ENCODE measurements at regions not wholly inside any gene's neighbourhood (a gene's known extent, or its start where the extent isn't known, plus 50 kb on each side); places are given as distances from the start of the nearest gene placed in this dataset.

DNA sequence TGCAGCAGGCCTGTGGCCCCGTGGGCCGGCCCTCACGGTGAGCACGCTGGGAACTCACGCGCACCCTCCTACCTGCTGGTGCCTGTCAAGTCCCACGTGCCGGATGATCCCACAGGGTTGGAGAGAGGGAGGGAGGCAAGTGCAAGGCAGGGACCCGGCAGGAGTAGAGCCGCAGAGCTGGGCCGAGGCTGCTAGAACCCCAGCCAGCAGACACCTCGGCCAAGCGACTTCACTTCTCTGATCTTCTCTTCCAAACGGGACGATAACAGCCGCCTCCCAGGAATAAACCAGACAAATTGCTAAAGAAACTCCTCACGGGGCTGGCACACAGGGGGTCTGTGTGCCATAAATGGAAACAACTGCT is 1232.8 kb downstream of the TBC1D22A start:
- H3K4me3 Mint-ChIP-seq, result no peak overlapping the region
- Histone ChIP-seq H2AFZ (ENCODE audit: insufficient read depth, low read depth, low read length, poor library complexity, severe bottlenecking) (no peak overlapping the region), H3K36me3 (replicated peaks in 1 of 2; ENCODE audit: control extremely low read depth in 1 of 2, control insufficient read depth in 1 of 2, extremely low read depth in 1 of 2, insufficient read depth in 2 of 2, low read length in 1 of 2) (no peaks in the 10 kb centered on the region), H3K9me3 (ENCODE audit: control extremely low read depth in 1 of 3, control insufficient read depth in 2 of 3, insufficient read depth in 1 of 3, low read length in 2 of 3) (peaks cover 0 to 17% (median 0%) of the 10 kb centered on the region in 3 donors), H4K20me1 (ENCODE audit: control insufficient read depth, insufficient read depth, low read length, poor library complexity, severe bottlenecking) (no peaks in the 10 kb centered on the region), H3K27ac (ENCODE audit: low read length in 2 of 2) (no peak overlapping the region), H3K9ac (ENCODE audit: low read length) (no peak overlapping the region), H3K4me3 (ENCODE audit: control extremely low read depth in 1 of 5, extremely low read depth in 1 of 5, insufficient read depth in 1 of 5, low read depth in 2 of 5, low read length in 4 of 5) (no peak overlapping the region), H3K4me2 (replicated peaks; ENCODE audit: low read depth, low read length, poor library complexity, severe bottlenecking) (no peak overlapping the region), H3K27me3 (replicated peaks in 1 of 4; ENCODE audit: control extremely low read depth in 1 of 4, control insufficient read depth in 3 of 4, insufficient read depth in 4 of 4, low read length in 3 of 4) (peaks cover 0 to 5% (median 0%) of the 10 kb centered on the region in 4 experiments), H3K4me1 (ENCODE audit: control insufficient read depth in 2 of 2, insufficient read depth in 2 of 2, low read length in 2 of 2) (peaks cover 17 to 18% of the 10 kb centered on the region in 2 donors), H3K79me2 (ENCODE audit: control insufficient read depth, insufficient read depth, low read length) (no peaks in the 10 kb centered on the region)
- no peak for TF ChIP-seq EZH2 (IDR thresholded peaks at IDR 0.05; ENCODE audit: borderline replicate concordance, insufficient read depth, low read depth, low read length, poor library complexity, severe bottlenecking)
- TF ChIP-seq, protein P1, sequence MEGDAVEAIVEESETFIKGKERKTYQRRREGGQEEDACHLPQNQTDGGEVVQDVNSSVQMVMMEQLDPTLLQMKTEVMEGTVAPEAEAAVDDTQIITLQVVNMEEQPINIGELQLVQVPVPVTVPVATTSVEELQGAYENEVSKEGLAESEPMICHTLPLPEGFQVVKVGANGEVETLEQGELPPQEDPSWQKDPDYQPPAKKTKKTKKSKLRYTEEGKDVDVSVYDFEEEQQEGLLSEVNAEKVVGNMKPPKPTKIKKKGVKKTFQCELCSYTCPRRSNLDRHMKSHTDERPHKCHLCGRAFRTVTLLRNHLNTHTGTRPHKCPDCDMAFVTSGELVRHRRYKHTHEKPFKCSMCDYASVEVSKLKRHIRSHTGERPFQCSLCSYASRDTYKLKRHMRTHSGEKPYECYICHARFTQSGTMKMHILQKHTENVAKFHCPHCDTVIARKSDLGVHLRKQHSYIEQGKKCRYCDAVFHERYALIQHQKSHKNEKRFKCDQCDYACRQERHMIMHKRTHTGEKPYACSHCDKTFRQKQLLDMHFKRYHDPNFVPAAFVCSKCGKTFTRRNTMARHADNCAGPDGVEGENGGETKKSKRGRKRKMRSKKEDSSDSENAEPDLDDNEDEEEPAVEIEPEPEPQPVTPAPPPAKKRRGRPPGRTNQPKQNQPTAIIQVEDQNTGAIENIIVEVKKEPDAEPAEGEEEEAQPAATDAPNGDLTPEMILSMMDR (IDR thresholded peaks at IDR 0.05), result no peak
- intact Hi-C loops (cut with micrococcal nuclease), result no loop called here
- no peak for ATAC-seq (ENCODE audit: low read depth)
- CTCF ChIA-PET, result interaction anchor here (0.6 to 0.9 kb wide), 2 partner anchors 9 to 26 kb away, joined by 3 read pairs; no protein-coding TSS in a partner anchor
- no peaks in the 10 kb centered on the region for H3K9me3 Mint-ChIP-seq (ENCODE audit: insufficient read depth)
- H3K4me1 Mint-ChIP-seq, result peaks cover 16% of the 10 kb centered on the region
- POLR2A ChIA-PET, result no interaction called here
- H3K27ac Mint-ChIP-seq, result no peak overlapping the region
- peaks cover 10% of the 10 kb centered on the region for H3K27me3 Mint-ChIP-seq
- WGBS (ENCODE audit: insufficient coverage), result 96% methylated on average over 12 of the region's 17 CpGs
- no peak for DNase-seq

GRCh38 chr22:47994601-47995263 is 1232.3 kb downstream of the TBC1D22A start:
- H3K27me3 ChIP-seq (replicated peaks in 1 of 4; ENCODE audit: control extremely low read depth in 1 of 4, control insufficient read depth in 3 of 4, insufficient read depth in 4 of 4, low read length in 3 of 4), result peaks cover 0 to 5% (median 0%) of the 10 kb centered on the region in 4 experiments
- no peak for ATAC-seq (ENCODE audit: low read depth)
- CTCF ChIA-PET, result interaction anchor here (0.9 kb wide), 1 partner anchor 9 kb away, joined by 3 read pairs; no protein-coding TSS in a partner anchor

More at GRCh38 chr22:47994601-47995263, 1232.3 kb downstream of the TBC1D22A start:
- intact Hi-C loops (cut with micrococcal nuclease), result no loop called here
- Histone ChIP-seq H3K9ac (ENCODE audit: low read length) (no peak overlapping the region), H4K20me1 (ENCODE audit: control insufficient read depth, insufficient read depth, low read length, poor library complexity, severe bottlenecking) (no peaks in the 10 kb centered on the region), H3K36me3 (replicated peaks in 1 of 2; ENCODE audit: control extremely low read depth in 1 of 2, control insufficient read depth in 1 of 2, extremely low read depth in 1 of 2, insufficient read depth in 2 of 2, low read length in 1 of 2) (no peaks in the 10 kb centered on the region), H2AFZ (ENCODE audit: insufficient read depth, low read depth, low read length, poor library complexity, severe bottlenecking) (no peak overlapping the region), H3K4me1 (ENCODE audit: control insufficient read depth in 2 of 2, insufficient read depth in 2 of 2, low read length in 2 of 2) (peaks cover 17 to 18% of the 10 kb centered on the region in 2 donors), H3K79me2 (ENCODE audit: control insufficient read depth, insufficient read depth, low read length) (no peaks in the 10 kb centered on the region), H3K4me2 (replicated peaks; ENCODE audit: low read depth, low read length, poor library complexity, severe bottlenecking) (no peak overlapping the region), H3K9me3 (ENCODE audit: control extremely low read depth in 1 of 3, control insufficient read depth in 2 of 3, insufficient read depth in 1 of 3, low read length in 2 of 3) (peaks cover 0 to 17% (median 0%) of the 10 kb centered on the region in 3 donors), H3K27ac (ENCODE audit: low read length in 2 of 2) (no peak overlapping the region), H3K4me3 (ENCODE audit: control extremely low read depth in 1 of 5, extremely low read depth in 1 of 5, insufficient read depth in 1 of 5, low read depth in 2 of 5, low read length in 4 of 5) (no peak overlapping the region)
- over 99% methylated on average over 8 of the region's 11 CpGs for WGBS (ENCODE audit: insufficient coverage)
- POLR2A ChIA-PET, result no interaction called here
- TF ChIP-seq EZH2 (IDR thresholded peaks at IDR 0.05; ENCODE audit: borderline replicate concordance, insufficient read depth, low read depth, low read length, poor library complexity, severe bottlenecking), result no peak
- TF ChIP-seq, protein P1 (IDR thresholded peaks at IDR 0.05), result no peak
- Mint-ChIP-seq H3K27me3 (peaks cover 10% of the 10 kb centered on the region), H3K4me1 (peaks cover 16% of the 10 kb centered on the region), H3K9me3 (ENCODE audit: insufficient read depth) (no peaks in the 10 kb centered on the region), H3K4me3 (no peak overlapping the region), H3K27ac (no peak overlapping the region)
- no peak for DNase-seq
